H9 (cell line): ENCODE measurements at regions not wholly inside any gene's neighbourhood (a gene's known extent, or its start where the extent isn't known, plus 50 kb on each side); places are given as distances from the start of the nearest gene placed in this dataset.

Experiments
- DNase-seq: peaks from one replicate; pipeline ENCODE4 v3.0.0-alpha.2; 2017
- H2AFZ ChIP-seq: one replicate; pipeline ENCODE4 v1.6.1; 2013; ENCODE audit warnings: mild to moderate bottlenecking, low read length, control low read depth, moderate library complexity
- H2AK5ac ChIP-seq: 2 replicates; pipeline ENCODE4 v1.6.1; 2013; ENCODE audit warnings: low read length, control low read depth, mixed read lengths; ENCODE audit not compliant: insufficient read length
- H2BK120ac ChIP-seq: one replicate; pipeline ENCODE4 v1.6.1; 2013; ENCODE audit warnings: low read depth, mild to moderate bottlenecking, low read length, control low read depth, inconsistent platforms; ENCODE audit not compliant: poor library complexity, severe bottlenecking
- H2BK12ac ChIP-seq: 2 replicates; pipeline ENCODE4 v1.6.1; 2013; ENCODE audit warnings: low read length, control low read depth, mixed read lengths, low read depth; ENCODE audit not compliant: insufficient read length
- H2BK15ac ChIP-seq: 2 replicates; pipeline ENCODE4 v1.6.1; 2013; ENCODE audit warnings: low read depth, low read length, control low read depth
- H2BK20ac ChIP-seq: one replicate; pipeline ENCODE4 v1.6.1; 2013; ENCODE audit warnings: low read depth, mild to moderate bottlenecking, low read length, control low read depth, inconsistent platforms; ENCODE audit not compliant: poor library complexity, severe bottlenecking
- H2BK5ac ChIP-seq: 2 replicates; pipeline ENCODE4 v1.6.1; 2013; ENCODE audit warnings: low read length, control low read depth, mixed read lengths; ENCODE audit not compliant: insufficient read length
- H3K14ac ChIP-seq: 2 replicates; pipeline ENCODE4 v1.6.1; 2013; ENCODE audit warnings: low read length, control low read depth; ENCODE audit not compliant: insufficient read depth
- H3K18ac ChIP-seq: 2 replicates; pipeline ENCODE4 v1.6.1; 2013; ENCODE audit warnings: low read depth, mild to moderate bottlenecking, mixed read lengths, low read length, control low read depth; ENCODE audit not compliant: insufficient read length
- H3K23ac ChIP-seq: 2 replicates; pipeline ENCODE4 v1.6.1; 2013; ENCODE audit warnings: low read length, control low read depth, mixed read lengths, low read depth; ENCODE audit not compliant: insufficient read length
- H3K23me2 ChIP-seq: 2 replicates; pipeline ENCODE4 v1.6.1; 2013; ENCODE audit warnings: low read depth, mild to moderate bottlenecking, mixed read lengths, low read length, control low read depth; ENCODE audit not compliant: insufficient read length, poor library complexity, severe bottlenecking
- H3K27ac ChIP-seq: 2 replicates; pipeline ENCODE4 v1.5.1; 2013; ENCODE audit warnings: low read length, control low read depth, mixed read lengths, low read depth; ENCODE audit not compliant: insufficient read length
- H3K27me3 ChIP-seq: 2 replicates; pipeline ENCODE4 v1.6.1; 2013; ENCODE audit warnings: low read length, control low read depth, inconsistent platforms; ENCODE audit not compliant: insufficient read depth
- H3K4ac ChIP-seq: 2 replicates; pipeline ENCODE4 v1.6.1; 2013; ENCODE audit warnings: low read depth, mild to moderate bottlenecking, control low read depth, inconsistent platforms, low read length, moderate library complexity
- H3K4me1 ChIP-seq: 2 replicates; pipeline ENCODE4 v1.6.1; 2013; ENCODE audit warnings: low read length, control low read depth, inconsistent platforms; ENCODE audit not compliant: insufficient read depth
- H3K4me2 ChIP-seq: 2 replicates; pipeline ENCODE4 v1.6.1; 2013; ENCODE audit warnings: low read length, control low read depth, mixed read lengths; ENCODE audit not compliant: insufficient read length, insufficient read depth
- H3K56ac ChIP-seq: 2 replicates; pipeline ENCODE4 v1.6.1; 2013; ENCODE audit warnings: low read depth, mild to moderate bottlenecking, mixed read lengths, low read length, control low read depth; ENCODE audit not compliant: insufficient read length
- H3K79me1 ChIP-seq: 2 replicates; pipeline ENCODE4 v1.6.1; 2013; ENCODE audit warnings: low read depth, mild to moderate bottlenecking, moderate library complexity, low read length, control low read depth, inconsistent platforms; ENCODE audit not compliant: insufficient read depth, poor library complexity, severe bottlenecking
- H3K79me2 ChIP-seq: 2 replicates; pipeline ENCODE4 v1.6.1; 2013; ENCODE audit warnings: low read length, control low read depth, inconsistent platforms; ENCODE audit not compliant: insufficient read depth
- H3K9ac ChIP-seq: 2 replicates; pipeline ENCODE4 v1.6.1; 2013; ENCODE audit warnings: low read length, control low read depth, mixed read lengths; ENCODE audit not compliant: insufficient read length; ENCODE audit errors: extremely low read depth
- H3K9me3 ChIP-seq: one replicate; pipeline ENCODE4 v1.6.1; 2013; ENCODE audit warnings: low read depth, low read length, inconsistent platforms; ENCODE audit not compliant: control insufficient read depth
- H3T11ph ChIP-seq: one replicate; pipeline ENCODE4 v1.6.1; 2013; ENCODE audit warnings: mild to moderate bottlenecking, low read length, control low read depth, inconsistent platforms
- H4K20me1 ChIP-seq: one replicate; pipeline ENCODE4 v1.6.1; 2013; ENCODE audit not compliant: control insufficient read depth, insufficient read length, insufficient read depth
- H4K5ac ChIP-seq: 2 replicates; pipeline ENCODE4 v1.6.1; 2013; ENCODE audit warnings: low read depth, mild to moderate bottlenecking, mixed read lengths, low read length, control low read depth; ENCODE audit not compliant: insufficient read length
- H4K8ac ChIP-seq: replicated peaks from 2 replicates; pipeline ENCODE4 v1.6.1; 2013; ENCODE audit warnings: low read length, control low read depth, mixed read lengths, low read depth; ENCODE audit not compliant: insufficient read length
- H4K91ac ChIP-seq: 2 replicates; pipeline ENCODE4 v1.6.1; 2013; ENCODE audit warnings: low read depth, mild to moderate bottlenecking, moderate library complexity, mixed read lengths, low read length, control low read depth; ENCODE audit not compliant: insufficient read length
- H3K27ac Mint-ChIP-seq, 3 experiments: 2 replicates in 2 of 3; 3 replicates in 1 of 3; pipeline ENCODE4 v1.8.0; 2020 to 2021; ENCODE audit warnings: mixed read lengths in 3 of 3, mild to moderate bottlenecking in 1 of 3, moderate library complexity in 1 of 3
- H3K27me3 Mint-ChIP-seq: 2 replicates; pipeline ENCODE4 v1.8.0; 2021; ENCODE audit warnings: low read depth, mild to moderate bottlenecking, moderate library complexity, mixed read lengths
- H3K36me3 Mint-ChIP-seq, 3 experiments: 2 replicates in 2 of 3; 3 replicates in 1 of 3; pipeline ENCODE4 v1.8.0; 2020 to 2021; ENCODE audit warnings: low read depth in 3 of 3, mixed read lengths in 3 of 3; ENCODE audit not compliant: insufficient read depth in 1 of 3
- H3K4me1 Mint-ChIP-seq, 2 experiments: 2 replicates each; pipeline ENCODE4 v1.8.0; 2020; ENCODE audit warnings: mixed read lengths in 2 of 2
- H3K4me3 Mint-ChIP-seq, 2 experiments: 2 replicates in 1 of 2; 3 replicates in 1 of 2; pipeline ENCODE4 v1.8.0; 2020 to 2021; ENCODE audit warnings: mild to moderate bottlenecking in 2 of 2, mixed read lengths in 2 of 2, moderate library complexity in 1 of 2
- H3K9me3 Mint-ChIP-seq, 2 experiments: 2 replicates in 1 of 2; 3 replicates in 1 of 2; pipeline ENCODE4 v1.8.0; 2020; ENCODE audit warnings: mild to moderate bottlenecking in 2 of 2, mixed read lengths in 2 of 2, moderate library complexity in 1 of 2
- WGBS: extraction: QIAGEN DNeasy Blood & Tissue Kit; methylation state at CpG from one replicate; pipeline ENCODE4 v1.1.7; 2013; ENCODE audit warnings: missing lambda C conversion rate, low lambda C conversion rate, mixed read lengths; ENCODE audit not compliant: insufficient read length; ENCODE audit errors: extremely low coverage; 5-methylcytosine and 5-hydroxymethylcytosine counted together
- TF ChIP-seq, protein P1 (sequence below): fragments of 200-600 bp; sonication (generic); conservative IDR thresholded peaks from 3 replicates; pipeline ENCODE4 v1.8.0; 2021; ENCODE audit warnings: antibody characterized with exemption, mild to moderate bottlenecking

DNA sequence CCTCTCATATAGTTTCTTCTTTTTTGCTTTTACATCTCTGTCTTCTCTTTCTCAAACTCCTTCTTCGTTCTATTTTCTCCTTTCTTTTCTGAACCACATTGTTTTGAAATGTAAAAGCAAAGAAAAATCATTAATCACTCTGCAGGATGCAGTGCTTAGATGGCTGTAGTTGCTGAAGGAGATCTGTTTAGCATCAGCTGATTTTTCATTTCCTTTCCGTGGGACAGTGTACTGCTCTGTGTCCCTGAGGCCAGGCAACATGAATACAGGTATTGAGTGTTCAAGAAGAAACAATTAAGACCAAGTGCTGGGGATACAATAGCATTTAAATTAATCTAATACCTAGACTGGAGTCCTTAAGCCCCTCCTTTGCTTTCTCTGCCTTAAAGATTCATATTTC lies 257.2 kb upstream of the SPAG17 start:
- H3K4ac ChIP-seq, result no peak overlapping the region
- no peak overlapping the region for H2BK12ac ChIP-seq
- H3K27ac ChIP-seq, result no peak overlapping the region
- H3K14ac ChIP-seq, result no peak overlapping the region
- H4K8ac ChIP-seq, result no peak overlapping the region
- no peaks in the 10 kb centered on the region for H3K4me1 ChIP-seq
- no peak overlapping the region for H3K4me3 Mint-ChIP-seq
- no peak overlapping the region for H3K9ac ChIP-seq
- WGBS, result no CpG with 5 or more reads among the region's 2 CpGs
- H2BK20ac ChIP-seq, result no peak overlapping the region
- H3K23ac ChIP-seq, result no peak overlapping the region
- no peaks in the 10 kb centered on the region for H3K27me3 Mint-ChIP-seq
- H3K27me3 ChIP-seq, result no peaks in the 10 kb centered on the region
- DNase-seq, result no peak
- H2BK15ac ChIP-seq, result no peak overlapping the region
- H4K91ac ChIP-seq, result no peak overlapping the region
- H4K20me1 ChIP-seq, result no peaks in the 10 kb centered on the region
- no peaks in the 10 kb centered on the region for H3K4me1 Mint-ChIP-seq
- no peak overlapping the region for H3K27ac Mint-ChIP-seq
- TF ChIP-seq, protein P1, sequence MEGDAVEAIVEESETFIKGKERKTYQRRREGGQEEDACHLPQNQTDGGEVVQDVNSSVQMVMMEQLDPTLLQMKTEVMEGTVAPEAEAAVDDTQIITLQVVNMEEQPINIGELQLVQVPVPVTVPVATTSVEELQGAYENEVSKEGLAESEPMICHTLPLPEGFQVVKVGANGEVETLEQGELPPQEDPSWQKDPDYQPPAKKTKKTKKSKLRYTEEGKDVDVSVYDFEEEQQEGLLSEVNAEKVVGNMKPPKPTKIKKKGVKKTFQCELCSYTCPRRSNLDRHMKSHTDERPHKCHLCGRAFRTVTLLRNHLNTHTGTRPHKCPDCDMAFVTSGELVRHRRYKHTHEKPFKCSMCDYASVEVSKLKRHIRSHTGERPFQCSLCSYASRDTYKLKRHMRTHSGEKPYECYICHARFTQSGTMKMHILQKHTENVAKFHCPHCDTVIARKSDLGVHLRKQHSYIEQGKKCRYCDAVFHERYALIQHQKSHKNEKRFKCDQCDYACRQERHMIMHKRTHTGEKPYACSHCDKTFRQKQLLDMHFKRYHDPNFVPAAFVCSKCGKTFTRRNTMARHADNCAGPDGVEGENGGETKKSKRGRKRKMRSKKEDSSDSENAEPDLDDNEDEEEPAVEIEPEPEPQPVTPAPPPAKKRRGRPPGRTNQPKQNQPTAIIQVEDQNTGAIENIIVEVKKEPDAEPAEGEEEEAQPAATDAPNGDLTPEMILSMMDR, result no peak
- H3K4me2 ChIP-seq, result no peak overlapping the region
- H3K79me1 ChIP-seq, result no peaks in the 10 kb centered on the region
- H3K18ac ChIP-seq, result no peak overlapping the region
- H2BK5ac ChIP-seq, result no peak overlapping the region
- no peaks in the 10 kb centered on the region for H3K79me2 ChIP-seq
- H3K36me3 Mint-ChIP-seq, result peaks cover 0 to 5% (median 0%) of the 10 kb centered on the region in 3 experiments; a peak in 3 of 7 replicates
- no peak overlapping the region for H3K56ac ChIP-seq
- no peak overlapping the region for H2AFZ ChIP-seq
- no peaks in the 10 kb centered on the region for H3K23me2 ChIP-seq
- peaks cover 5 to 8% of the 10 kb centered on the region in 2 experiments for H3K9me3 Mint-ChIP-seq
- no peaks in the 10 kb centered on the region for H3K9me3 ChIP-seq
- no peak overlapping the region for H2BK120ac ChIP-seq
- no peak overlapping the region for H4K5ac ChIP-seq
- H3T11ph ChIP-seq, result no peak overlapping the region
- no peak overlapping the region for H2AK5ac ChIP-seq
